GM12875 (cell line): ENCODE measurements at regions not wholly inside any gene's neighbourhood (a gene's known extent, or its start where the extent isn't known, plus 50 kb on each side); places are given as distances from the start of the nearest gene placed in this dataset.

Source experiments
- H3K4me3 ChIP-seq: one replicate; pipeline ENCODE4 v1.5.1; 2011; ENCODE audit warnings: low read depth, low read length, control low read depth
- CTCF ChIP-seq: IDR thresholded peaks from 2 replicates; pipeline ENCODE4 v1.5.1; 2011; ENCODE audit warnings: low read depth, mild to moderate bottlenecking, control low read depth, inconsistent platforms, low read length, moderate library complexity, borderline replicate concordance; ENCODE audit not compliant: insufficient read depth

- H3K4me3 ChIP-seq: no peak overlapping the region
- no peak for TF ChIP-seq CTCF
These were observed 324.6 kb downstream of the TMEM121 start for GRCh38 chr14:105850853-105851581.

- H3K4me3 ChIP-seq: no peak overlapping the region
- no peak for TF ChIP-seq CTCF
These were observed 325.5 kb downstream of the TMEM121 start for GRCh38 chr14:105851716-105852377.

- TF ChIP-seq CTCF: no peak
- no peak overlapping the region for H3K4me3 ChIP-seq
These were observed 326.1 kb downstream of the TMEM121 start for GRCh38 chr14:105852378-105853088.

- H3K4me3 ChIP-seq: no peak overlapping the region
- TF ChIP-seq CTCF: no peak
These were observed 326.9 kb downstream of the TMEM121 start for GRCh38 chr14:105853089-105853906.

GRCh38 chr14:105853907-105854599, 327.7 kb downstream of the TMEM121 start:
- no peak overlapping the region for H3K4me3 ChIP-seq

More at GRCh38 chr14:105853907-105854599, 327.7 kb downstream of the TMEM121 start:
- TF ChIP-seq CTCF: no peak
